CD14-positive monocyte (primary cell): ENCODE measurements at regions not wholly inside any gene's neighbourhood (a gene's known extent, or its start where the extent isn't known, plus 50 kb on each side); places are given as distances from the start of the nearest gene placed in this dataset.

Experiments
- DNase-seq, 3 donors: peaks; one replicate each; pipeline ENCODE4 v3.0.0-alpha.2; 2011 to 2022
- H2AFZ ChIP-seq: 2 replicates; pipeline ENCODE4 v1.6.0; 2012; ENCODE audit warnings: mild to moderate bottlenecking, low read depth, low read length, inconsistent platforms; ENCODE audit not compliant: insufficient read depth, poor library complexity, severe bottlenecking
- H3K27ac ChIP-seq, 2 donors: 1 replicate in 1 of 2; 2 replicates in 1 of 2; pipeline ENCODE4 v1.5.1; 2012 to 2013; ENCODE audit warnings: low read length in 2 of 2, control low read depth in 1 of 2, inconsistent platforms in 1 of 2, low read depth in 1 of 2, mild to moderate bottlenecking in 1 of 2
- H3K27me3 ChIP-seq, 2 donors: one replicate each; pipeline versions ENCODE4 v1.6.0 to v1.6.1; 2011 to 2013; ENCODE audit warnings: low read length in 2 of 2; ENCODE audit not compliant: control insufficient read depth in 2 of 2, insufficient read depth in 2 of 2
- H3K36me3 ChIP-seq, 2 donors: replicated peaks in 1 of 2; 1 replicate in 1 of 2; 2 replicates in 1 of 2; pipeline versions ENCODE4 v1.5.1 to v1.6.1; 2012 to 2013; ENCODE audit warnings: low read length in 2 of 2, control low read depth in 1 of 2, inconsistent platforms in 1 of 2, mild to moderate bottlenecking in 1 of 2; ENCODE audit not compliant: insufficient read depth in 2 of 2, control insufficient read depth in 1 of 2
- H3K4me1 ChIP-seq, 2 donors: 1 replicate in 1 of 2; 2 replicates in 1 of 2; pipeline versions ENCODE4 v1.5.1 to v1.6.1; 2012 to 2013; ENCODE audit warnings: low read length in 2 of 2, control low read depth in 1 of 2, inconsistent platforms in 1 of 2, mild to moderate bottlenecking in 1 of 2, moderate library complexity in 1 of 2; ENCODE audit not compliant: insufficient read depth in 2 of 2, control insufficient read depth in 1 of 2
- H3K4me2 ChIP-seq: replicated peaks from 2 replicates; pipeline ENCODE3; 2012; ENCODE audit warnings: low read length, moderate library complexity, mild to moderate bottlenecking; ENCODE audit not compliant: poor library complexity, severe bottlenecking; ENCODE audit errors: extremely low read depth
- H3K4me3 ChIP-seq, 3 experiments: fragments of 200-600 bp in 1 of 3; sonication (generic) in 1 of 3; replicated peaks in 1 of 3; 1 replicate in 2 of 3; 2 replicates in 1 of 3; pipeline ENCODE4 v1.5.1; 2011 to 2013; ENCODE audit warnings: low read length in 3 of 3, mild to moderate bottlenecking in 3 of 3, control low read depth in 2 of 3, low read depth in 2 of 3, inconsistent platforms in 1 of 3, moderate library complexity in 1 of 3
- H3K79me2 ChIP-seq: 2 replicates; pipeline ENCODE4 v1.6.0; 2012; ENCODE audit warnings: mild to moderate bottlenecking, control low read depth, inconsistent platforms, low read length, moderate library complexity; ENCODE audit not compliant: insufficient read depth
- H3K9ac ChIP-seq: 2 replicates; pipeline ENCODE4 v1.6.0; 2017; ENCODE audit warnings: low read length, mild to moderate bottlenecking; ENCODE audit not compliant: insufficient read depth, poor library complexity, severe bottlenecking
- H3K9me3 ChIP-seq, 2 donors: replicated peaks in 1 of 2; 1 replicate in 1 of 2; 2 replicates in 1 of 2; pipeline versions ENCODE4 v1.5.1 to v1.6.1; 2012 to 2013; ENCODE audit warnings: low read length in 2 of 2, control low read depth in 1 of 2; ENCODE audit not compliant: control insufficient read depth in 1 of 2, insufficient read depth in 1 of 2
- H4K20me1 ChIP-seq: 2 replicates; pipeline ENCODE4 v1.6.0; 2012; ENCODE audit warnings: mild to moderate bottlenecking, low read length, control low read depth, moderate library complexity; ENCODE audit not compliant: insufficient read depth
- H3K27ac Mint-ChIP-seq, 7 donors: one replicate each; pipeline ENCODE4 v1.8.0; 2020; ENCODE audit warnings: mild to moderate bottlenecking in 7 of 7, mixed read lengths in 7 of 7, moderate library complexity in 6 of 7, inconsistent platforms in 2 of 7
- H3K27me3 Mint-ChIP-seq, 3 donors: one replicate each; pipeline ENCODE4 v1.8.0; 2021 to 2022; ENCODE audit warnings: low read depth in 3 of 3, mild to moderate bottlenecking in 3 of 3, mixed read lengths in 3 of 3, moderate library complexity in 3 of 3, inconsistent platforms in 1 of 3
- H3K36me3 Mint-ChIP-seq, 2 donors: one replicate each; pipeline ENCODE4 v1.8.0; 2020; ENCODE audit warnings: mixed read lengths in 2 of 2, inconsistent platforms in 1 of 2, mild to moderate bottlenecking in 1 of 2
- H3K4me1 Mint-ChIP-seq: one replicate; pipeline ENCODE4 v1.8.0; 2020; ENCODE audit warnings: mild to moderate bottlenecking, mixed read lengths
- H3K4me3 Mint-ChIP-seq, 2 donors: one replicate each; pipeline ENCODE4 v1.8.0; 2020; ENCODE audit warnings: mild to moderate bottlenecking in 2 of 2, mixed read lengths in 2 of 2, moderate library complexity in 1 of 2
- H3K9me3 Mint-ChIP-seq, 7 donors: one replicate each; pipeline ENCODE4 v1.8.0; 2020 to 2022; ENCODE audit warnings: mixed read lengths in 7 of 7, mild to moderate bottlenecking in 6 of 7, moderate library complexity in 6 of 7, inconsistent platforms in 2 of 7
- CTCF ChIP-seq: fragments of 200-600 bp; IDR thresholded peaks from one replicate; pipeline ENCODE4 v1.8.0; 2022; ENCODE audit warnings: antibody characterized with exemption, mild to moderate bottlenecking
- WGBS: methylation state at CpG from one replicate; pipeline ENCODE4 v1.1.5; 2013; ENCODE audit warnings: missing lambda C conversion rate; ENCODE audit not compliant: insufficient coverage; 5-methylcytosine and 5-hydroxymethylcytosine counted together
- intact Hi-C, 2 donors: fragments of 100-400 bp; cut with micrococcal nuclease; formaldehyde crosslinking; loops; one replicate each; pipeline versions ENCODE4 v1.15.0 to v1.15.1; 2023

- no peak for DNase-seq
- Histone ChIP-seq H3K27me3 (no peaks in the 10 kb centered on the region), H3K36me3 (no peaks in the 10 kb centered on the region), H3K9ac (no peak overlapping the region), H3K27ac (no peak overlapping the region), H3K9me3 (no peaks in the 10 kb centered on the region), H3K4me2 (no peak overlapping the region), H3K4me3 (no peak overlapping the region), H3K79me2 (no peaks in the 10 kb centered on the region), H3K4me1 (no peaks in the 10 kb centered on the region), H2AFZ (no peak overlapping the region), H4K20me1 (no peaks in the 10 kb centered on the region)
- Mint-ChIP-seq H3K27me3 (peaks cover 0 to 2% (median 0%) of the 10 kb centered on the region in 3 donors), H3K27ac (no peak overlapping the region), H3K4me1 (no peaks in the 10 kb centered on the region), H3K36me3 (no peaks in the 10 kb centered on the region), H3K9me3 (no peaks in the 10 kb centered on the region), H3K4me3 (no peak overlapping the region)
- WGBS, result 90% methylated on average over 2 of the region's 3 CpGs
- no peak for TF ChIP-seq CTCF
- intact Hi-C loops, result no loop called here
These were observed 80.4 kb upstream of the EEA1 start for GRCh38 chr12:93009533-93009932.

- Histone ChIP-seq H3K4me3 (no peak overlapping the region), H3K9me3 (no peaks in the 10 kb centered on the region), H3K79me2 (no peaks in the 10 kb centered on the region), H4K20me1 (no peaks in the 10 kb centered on the region), H3K4me1 (no peaks in the 10 kb centered on the region), H2AFZ (no peak overlapping the region), H3K27ac (no peak overlapping the region), H3K4me2 (no peak overlapping the region), H3K27me3 (no peaks in the 10 kb centered on the region), H3K9ac (no peak overlapping the region), H3K36me3 (no peaks in the 10 kb centered on the region)
- Mint-ChIP-seq H3K9me3 (no peaks in the 10 kb centered on the region), H3K27ac (no peak overlapping the region), H3K36me3 (no peaks in the 10 kb centered on the region), H3K4me1 (no peaks in the 10 kb centered on the region), H3K27me3 (peaks cover 0 to 2% (median 0%) of the 10 kb centered on the region in 3 donors), H3K4me3 (no peak overlapping the region)
- intact Hi-C loops, result no loop called here
- no CpG with 5 or more reads among the region's 2 CpGs for WGBS
- TF ChIP-seq CTCF, result no peak
- DNase-seq, result no peak
These were observed 81.4 kb upstream of the EEA1 start for GRCh38 chr12:93010461-93010860.
